ENCODE measurements at regions not wholly inside any gene's neighbourhood (a gene's known extent, or its start where the extent isn't known, plus 50 kb on each side); places are given as distances from the start of the nearest gene placed in this dataset.

- Histone ChIP-seq H4K20me1 (ENCODE audit: insufficient read depth, low read length) (no peaks in the 10 kb centered on the region), H3K4me2 (ENCODE audit: low read length) (no peak overlapping the region), H3K9me3 (ENCODE audit: low read length) (no peaks in the 10 kb centered on the region), H3F3A (ENCODE audit: insufficient read depth, low read length) (no peaks in the 10 kb centered on the region), H3K27me3 (ENCODE audit: insufficient read depth, low read length) (no peaks in the 10 kb centered on the region), H3K4me3 (ENCODE audit: low read depth, low read length, poor library complexity, severe bottlenecking) (no peak overlapping the region), H2AFZ (ENCODE audit: low read length) (no peak overlapping the region), H3K4me1 (ENCODE audit: insufficient read depth, low read length, severe bottlenecking) (no peaks in the 10 kb centered on the region), H3K9me2 (ENCODE audit: low read depth, low read length) (no peaks in the 10 kb centered on the region), H3K9ac (ENCODE audit: low read length) (no peak overlapping the region), H3K27ac (ENCODE audit: low read depth, low read length, poor library complexity, severe bottlenecking) (no peak overlapping the region), H3K79me2 (ENCODE audit: insufficient read depth, low read length) (no peaks in the 10 kb centered on the region), H3K36me3 (ENCODE audit: insufficient read depth, low read length) (no peaks in the 10 kb centered on the region)
- no peak for TF ChIP-seq EZH2 (IDR thresholded peaks at IDR 0.05; ENCODE audit: borderline replicate concordance, low read length)
- no peak for TF ChIP-seq CTCF (IDR thresholded peaks at IDR 0.05; ENCODE audit: low read length)
Measured at GRCh38 chr5:167358868-167359492, 932.5 kb upstream of the WWC1 start.

- Histone ChIP-seq H3K9me3 (ENCODE audit: low read length) (no peaks in the 10 kb centered on the region), H4K20me1 (ENCODE audit: insufficient read depth, low read length) (no peaks in the 10 kb centered on the region), H3F3A (ENCODE audit: insufficient read depth, low read length) (no peaks in the 10 kb centered on the region), H3K4me1 (ENCODE audit: insufficient read depth, low read length, severe bottlenecking) (no peaks in the 10 kb centered on the region), H3K27ac (ENCODE audit: low read depth, low read length, poor library complexity, severe bottlenecking) (no peak overlapping the region), H3K4me3 (ENCODE audit: low read depth, low read length, poor library complexity, severe bottlenecking) (no peak overlapping the region), H3K79me2 (ENCODE audit: insufficient read depth, low read length) (no peaks in the 10 kb centered on the region), H2AFZ (ENCODE audit: low read length) (no peak overlapping the region), H3K36me3 (ENCODE audit: insufficient read depth, low read length) (no peaks in the 10 kb centered on the region), H3K9ac (ENCODE audit: low read length) (no peak overlapping the region), H3K27me3 (ENCODE audit: insufficient read depth, low read length) (no peaks in the 10 kb centered on the region), H3K9me2 (ENCODE audit: low read depth, low read length) (no peaks in the 10 kb centered on the region), H3K4me2 (ENCODE audit: low read length) (no peak overlapping the region)
- TF ChIP-seq EZH2 (IDR thresholded peaks at IDR 0.05; ENCODE audit: borderline replicate concordance, low read length) (no peak), CTCF (IDR thresholded peaks at IDR 0.05; ENCODE audit: low read length) (no peak)
Measured at GRCh38 chr5:167361795-167362194, 929.6 kb upstream of the WWC1 start.

- H2AFZ ChIP-seq (ENCODE audit: low read length), result no peak overlapping the region
- no peak overlapping the region for H3K27ac ChIP-seq (ENCODE audit: low read depth, low read length, poor library complexity, severe bottlenecking)
- no peak overlapping the region for H3K9ac ChIP-seq (ENCODE audit: low read length)
- H3K27me3 ChIP-seq (ENCODE audit: insufficient read depth, low read length), result no peaks in the 10 kb centered on the region
- no peaks in the 10 kb centered on the region for H4K20me1 ChIP-seq (ENCODE audit: insufficient read depth, low read length)
- H3K79me2 ChIP-seq (ENCODE audit: insufficient read depth, low read length), result no peaks in the 10 kb centered on the region
- H3K4me2 ChIP-seq (ENCODE audit: low read length), result no peak overlapping the region
- H3K9me3 ChIP-seq (ENCODE audit: low read length), result no peaks in the 10 kb centered on the region
- no peaks in the 10 kb centered on the region for H3K36me3 ChIP-seq (ENCODE audit: insufficient read depth, low read length)
- H3K9me2 ChIP-seq (ENCODE audit: low read depth, low read length), result no peaks in the 10 kb centered on the region
- H3K4me1 ChIP-seq (ENCODE audit: insufficient read depth, low read length, severe bottlenecking), result no peaks in the 10 kb centered on the region
- H3F3A ChIP-seq (ENCODE audit: insufficient read depth, low read length), result no peaks in the 10 kb centered on the region
- H3K4me3 ChIP-seq (ENCODE audit: low read depth, low read length, poor library complexity, severe bottlenecking), result no peak overlapping the region
- no peak for TF ChIP-seq EZH2 (IDR thresholded peaks at IDR 0.05; ENCODE audit: borderline replicate concordance, low read length)
- no peak for TF ChIP-seq CTCF (IDR thresholded peaks at IDR 0.05; ENCODE audit: low read length)
Measured at GRCh38 chr5:167363065-167363464, 928.4 kb upstream of the WWC1 start.
